Esophagus muscularis mucosa (tissue), 4 donors: ENCODE measurements at regions not wholly inside any gene's neighbourhood (a gene's known extent, or its start where the extent isn't known, plus 50 kb on each side); places are given as distances from the start of the nearest gene placed in this dataset.

Experiments
- DNase-seq: peaks from one replicate; pipeline ENCODE4 v3.0.0-alpha.2; 2017; ENCODE audit errors: extremely low spot score
- H3K27ac ChIP-seq, 4 donors: fragments of 200-600 bp; sonication (generic); replicated peaks in 1 of 4; 1 replicate in 3 of 4; 2 replicates in 1 of 4; pipeline ENCODE4 v1.5.1; 2016 to 2019; ENCODE audit warnings: mild to moderate bottlenecking in 1 of 4
- H3K27me3 ChIP-seq, 4 donors: fragments of 200-600 bp; sonication (generic); one replicate each; pipeline versions ENCODE4 v1.5.1 to v1.6.0; 2016 to 2019
- H3K36me3 ChIP-seq, 4 donors: fragments of 200-600 bp; sonication (generic); one replicate each; pipeline ENCODE4 v1.5.1; 2016 to 2019
- H3K4me1 ChIP-seq, 4 donors: fragments of 200-600 bp; sonication (generic); one replicate each; pipeline ENCODE4 v1.5.1; 2016 to 2019
- H3K4me3 ChIP-seq, 4 donors: fragments of 200-600 bp; sonication (generic); 1 replicate in 2 of 4; 2 replicates in 2 of 4; pipeline ENCODE4 v1.5.1; 2016 to 2019; ENCODE audit warnings: mild to moderate bottlenecking in 4 of 4, moderate library complexity in 1 of 4
- H3K9me3 ChIP-seq, 4 donors: fragments of 200-600 bp; sonication (generic); 1 replicate in 3 of 4; 2 replicates in 1 of 4; pipeline ENCODE4 v1.5.1; 2016 to 2019
- CTCF ChIP-seq, 3 experiments: fragments of 200-600 bp in 2 of 3; fragments of 450-650 bp in 1 of 3; sonication (generic) in 2 of 3; IDR thresholded peaks; one replicate each; pipeline ENCODE4 v1.5.1; 2017 to 2019; ENCODE audit warnings: antibody characterized with exemption in 3 of 3, mild to moderate bottlenecking in 2 of 3, moderate library complexity in 1 of 3
- EP300 ChIP-seq: sonication (generic); formaldehyde crosslinking; IDR thresholded peaks from one replicate; pipeline ENCODE4 v1.6.1; 2017; ENCODE audit warnings: antibody characterized with exemption
- POLR2A ChIP-seq: fragments of 450-650 bp; IDR thresholded peaks from one replicate; pipeline ENCODE4 v1.6.1; 2017; ENCODE audit warnings: antibody characterized with exemption, moderate library complexity, mild to moderate bottlenecking, low read depth
- POLR2AphosphoS5 ChIP-seq, 2 donors: sonication (generic); formaldehyde crosslinking; IDR thresholded peaks; one replicate each; pipeline ENCODE4 v1.6.1; 2017; ENCODE audit warnings: antibody characterized with exemption in 2 of 2
- WGBS: methylation state at CpG from one replicate; pipeline ENCODE4 v1.1.5; 2018; 5-methylcytosine and 5-hydroxymethylcytosine counted together
- intact Hi-C: fragments of 100-400 bp; cut with DNase I; formaldehyde crosslinking; loops from one replicate; pipeline ENCODE4 v1.15.1; 2023

GRCh38 chr4:114178392-114178791 is 198.9 kb upstream of the ARSJ start:
- DNase-seq, result no peak
- Histone ChIP-seq H3K9me3 (peaks cover 0 to 7% (median 0%) of the 10 kb centered on the region in 4 donors), H3K4me1 (peaks cover 0 to 5% (median 0%) of the 10 kb centered on the region in 4 donors), H3K36me3 (no peaks in the 10 kb centered on the region), H3K27me3 (no peaks in the 10 kb centered on the region), H3K4me3 (no peak overlapping the region), H3K27ac (no peak overlapping the region)
- intact Hi-C loops, result no loop called here
- TF ChIP-seq EP300 (no peak), POLR2A (no peak), CTCF (IDR thresholded peaks at IDR 0.05) (no peak), POLR2AphosphoS5 (IDR thresholded peaks at IDR 0.05) (no peak)
- WGBS, result 20% methylated on average over 1 of the region's 1 CpG

DNA sequence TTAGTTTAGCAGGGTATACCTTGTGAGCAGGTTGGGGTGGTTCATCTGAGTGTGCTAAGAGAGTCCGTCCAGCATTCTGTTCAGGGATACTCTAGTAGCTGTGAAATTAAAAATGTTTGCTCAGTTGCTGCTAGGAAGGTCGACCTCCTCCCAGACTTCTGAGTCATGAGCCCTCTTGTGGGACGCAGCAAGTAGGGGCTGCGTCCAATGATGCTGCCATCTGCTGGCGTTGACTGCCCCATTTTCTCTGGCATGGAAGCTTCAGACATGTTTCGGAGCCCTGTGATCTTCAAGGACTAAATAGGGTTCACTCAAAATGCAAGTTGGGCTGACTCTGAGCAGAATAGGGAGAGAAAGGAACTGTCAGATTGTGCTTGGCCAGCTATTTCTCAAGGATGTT is 201.0 kb upstream of the ARSJ start:
- Histone ChIP-seq H3K36me3 (no peaks in the 10 kb centered on the region), H3K4me3 (no peak overlapping the region), H3K27ac (no peak overlapping the region), H3K4me1 (peaks cover 0 to 5% (median 0%) of the 10 kb centered on the region in 4 donors), H3K9me3 (peaks cover 0 to 7% (median 0%) of the 10 kb centered on the region in 4 donors), H3K27me3 (no peaks in the 10 kb centered on the region)
- TF ChIP-seq CTCF (IDR thresholded peaks at IDR 0.05) (peak; percentile 24 to 29 (median 26)), EP300 (no peak)
- intact Hi-C loops, result no loop called here
- DNase-seq, result no peak
- WGBS, result 55% methylated on average over 5 of the region's 6 CpGs

- TF ChIP-seq POLR2A, result no peak
- TF ChIP-seq CTCF (IDR thresholded peaks at IDR 0.05), result no peak
- TF ChIP-seq POLR2AphosphoS5 (IDR thresholded peaks at IDR 0.05), result no peak
- no peak for TF ChIP-seq EP300
- H3K4me1 ChIP-seq, result no peaks in the 10 kb centered on the region
- 85% methylated on average over 3 of the region's 3 CpGs for WGBS
- intact Hi-C loops, result no loop called here
- no peaks in the 10 kb centered on the region for H3K36me3 ChIP-seq
- H3K27ac ChIP-seq, result no peak overlapping the region
- no peaks in the 10 kb centered on the region for H3K27me3 ChIP-seq
- peaks cover 0 to 7% (median 0%) of the 10 kb centered on the region in 4 donors for H3K9me3 ChIP-seq
- DNase-seq, result no peak
- no peak overlapping the region for H3K4me3 ChIP-seq
These were observed 205.5 kb upstream of the ARSJ start for GRCh38 chr4:114184901-114185300.

GRCh38 chr4:114187592-114187991 is 208.1 kb upstream of the ARSJ start:
- no peaks in the 10 kb centered on the region for H3K4me1 ChIP-seq
- no peaks in the 10 kb centered on the region for H3K27me3 ChIP-seq
- TF ChIP-seq CTCF (IDR thresholded peaks at IDR 0.05), result no peak
- TF ChIP-seq EP300, result no peak
- no peak for TF ChIP-seq POLR2A
- no peak for TF ChIP-seq POLR2AphosphoS5 (IDR thresholded peaks at IDR 0.05)
- DNase-seq, result no peak
- H3K9me3 ChIP-seq, result no peaks in the 10 kb centered on the region
- no peaks in the 10 kb centered on the region for H3K36me3 ChIP-seq
- intact Hi-C loops, result no loop called here
- no peak overlapping the region for H3K4me3 ChIP-seq
- no peak overlapping the region for H3K27ac ChIP-seq

GRCh38 chr4:114191496-114191895 is 212.0 kb upstream of the ARSJ start:
- Histone ChIP-seq H3K4me3 (no peak overlapping the region), H3K9me3 (no peaks in the 10 kb centered on the region), H3K4me1 (no peaks in the 10 kb centered on the region), H3K27ac (no peak overlapping the region), H3K36me3 (no peaks in the 10 kb centered on the region), H3K27me3 (no peaks in the 10 kb centered on the region)
- intact Hi-C loops, result no loop called here
- no peak for DNase-seq
- TF ChIP-seq POLR2A (no peak), POLR2AphosphoS5 (IDR thresholded peaks at IDR 0.05) (no peak), CTCF (IDR thresholded peaks at IDR 0.05) (no peak), EP300 (no peak)
- 36% methylated on average over 1 of the region's 1 CpG for WGBS
